HEK293T (cell line): ENCODE measurements at regions not wholly inside any gene's neighbourhood (a gene's known extent, or its start where the extent isn't known, plus 50 kb on each side); places are given as distances from the start of the nearest gene placed in this dataset.

Experiments
- CTCF ChIA-PET: fragments of 350-600 bp; formaldehyde crosslinking; extraction: SDS; loops from one replicate; lab custom pipeline; 2021; ENCODE audit warnings: antibody characterized with exemption, inconsistent platforms; lab: Yijun Ruan, JAX
- POLR2A ChIA-PET: fragments of 350-600 bp; formaldehyde crosslinking; extraction: SDS; loops from one replicate; lab custom pipeline; 2020; ENCODE audit warnings: antibody characterized with exemption, inconsistent platforms; lab: Yijun Ruan, JAX
- DNase-seq: peaks from one replicate; pipeline ENCODE4 v3.0.0; 2012; ENCODE audit warnings: mixed read lengths; ENCODE audit errors: extremely low spot score
- ARNT ChIP-seq: fragments of 450-650 bp; IDR thresholded peaks from 2 replicates; pipeline ENCODE4 v1.6.1; 2017; ENCODE audit warnings: mild to moderate bottlenecking
- BHLHE40 ChIP-seq: fragments of 450-650 bp; IDR thresholded peaks from 2 replicates; pipeline ENCODE4 v1.6.1; 2016; ENCODE audit warnings: mild to moderate bottlenecking, moderate library complexity, borderline replicate concordance
- CTBP1 ChIP-seq: fragments of 450-650 bp; IDR thresholded peaks from 2 replicates; pipeline ENCODE4 v1.6.1; 2016; ENCODE audit warnings: borderline replicate concordance
- ELF4 ChIP-seq: fragments of 450-650 bp; IDR thresholded peaks from 2 replicates; pipeline ENCODE4 v1.6.1; 2017; ENCODE audit warnings: antibody characterized with exemption
- FOXA1 ChIP-seq: fragments of 450-650 bp; IDR thresholded peaks from 2 replicates; pipeline ENCODE4 v1.6.1; 2016; ENCODE audit warnings: mild to moderate bottlenecking
- FOXK2 ChIP-seq: fragments of 450-650 bp; IDR thresholded peaks from 2 replicates; pipeline ENCODE4 v1.6.1; 2016; ENCODE audit warnings: mild to moderate bottlenecking
- FOXM1 ChIP-seq: fragments of 450-650 bp; IDR thresholded peaks from 2 replicates; pipeline ENCODE4 v1.6.1; 2017; ENCODE audit warnings: mild to moderate bottlenecking, borderline replicate concordance
- HDGF ChIP-seq: fragments of 450-650 bp; IDR thresholded peaks from 2 replicates; pipeline ENCODE4 v1.6.1; 2017; ENCODE audit warnings: antibody characterized with exemption, borderline replicate concordance
- L3MBTL2 ChIP-seq: fragments of 450-650 bp; conservative IDR thresholded peaks from 2 replicates; pipeline ENCODE4 v1.6.1; 2016; ENCODE audit warnings: mild to moderate bottlenecking
- LEF1 ChIP-seq: fragments of 450-650 bp; IDR thresholded peaks from 2 replicates; pipeline ENCODE4 v1.6.1; 2017; ENCODE audit warnings: mild to moderate bottlenecking, borderline replicate concordance
- NFRKB ChIP-seq: fragments of 450-650 bp; IDR thresholded peaks from 2 replicates; pipeline ENCODE4 v1.6.1; 2016; ENCODE audit warnings: mild to moderate bottlenecking, moderate library complexity
- PKNOX1 ChIP-seq: fragments of 450-650 bp; IDR thresholded peaks from 2 replicates; pipeline ENCODE4 v1.6.1; 2016
- SP1 ChIP-seq: fragments of 450-650 bp; IDR thresholded peaks from 2 replicates; pipeline ENCODE4 v1.6.1; 2017
- SUZ12 ChIP-seq: fragments of 450-650 bp; IDR thresholded peaks from 2 replicates; pipeline ENCODE4 v1.6.1; 2016; ENCODE audit warnings: mild to moderate bottlenecking
- TARDBP ChIP-seq: fragments of 450-650 bp; IDR thresholded peaks from 2 replicates; pipeline ENCODE4 v1.6.1; 2016
- ZNF384 ChIP-seq: fragments of 450-650 bp; IDR thresholded peaks from 2 replicates; pipeline ENCODE4 v1.6.1; 2016

- POLR2A ChIA-PET: no interaction called here
- no peak for DNase-seq
- TF ChIP-seq BHLHE40 (no peak), FOXM1 (no peak), HDGF (no peak), PKNOX1 (no peak), TARDBP (no peak), LEF1 (no peak), FOXK2 (no peak), NFRKB (no peak), SUZ12 (no peak), L3MBTL2 (no peak), FOXA1 (no peak), ARNT (no peak), SP1 (no peak), ZNF384 (no peak), ELF4 (no peak), CTBP1 (no peak)
- CTCF ChIA-PET: no interaction called here
Measured at GRCh38 chr13:58667096-58667495, 1035.6 kb downstream of the PCDH17 start.

GRCh38 chr13:58680115-58680514 lies 1048.6 kb downstream of the PCDH17 start:
- ChIA-PET POLR2A (no interaction called here), CTCF (no interaction called here)
- no peak for DNase-seq
- TF ChIP-seq ARNT: no peak
- no peak for TF ChIP-seq CTBP1
- no peak for TF ChIP-seq TARDBP
- no peak for TF ChIP-seq FOXM1
- TF ChIP-seq LEF1: no peak
- TF ChIP-seq ZNF384: no peak
- TF ChIP-seq FOXA1: no peak
- TF ChIP-seq NFRKB: no peak
- TF ChIP-seq PKNOX1: no peak
- TF ChIP-seq FOXK2: no peak
- no peak for TF ChIP-seq BHLHE40
- no peak for TF ChIP-seq ELF4
- TF ChIP-seq SP1: no peak
- no peak for TF ChIP-seq L3MBTL2
- no peak for TF ChIP-seq HDGF

- DNase-seq: no peak
- ChIA-PET POLR2A (no interaction called here), CTCF (no interaction called here)
- TF ChIP-seq NFRKB (no peak), PKNOX1 (no peak), SP1 (no peak)
Measured at GRCh38 chr13:58682616-58683015, 1051.1 kb downstream of the PCDH17 start.

- POLR2A ChIA-PET: no interaction called here
- TF ChIP-seq SUZ12: no peak
- TF ChIP-seq LEF1: no peak
- no peak for TF ChIP-seq ZNF384
- no peak for TF ChIP-seq HDGF
- TF ChIP-seq TARDBP: no peak
- TF ChIP-seq SP1: no peak
- TF ChIP-seq BHLHE40: no peak
- no peak for TF ChIP-seq FOXA1
- no peak for TF ChIP-seq ELF4
- TF ChIP-seq L3MBTL2: no peak
- no peak for TF ChIP-seq FOXK2
- TF ChIP-seq ARNT: no peak
- TF ChIP-seq CTBP1: no peak
- TF ChIP-seq PKNOX1: no peak
- no peak for TF ChIP-seq FOXM1
- TF ChIP-seq NFRKB: no peak
- DNase-seq: no peak
- CTCF ChIA-PET: no interaction called here
Measured at GRCh38 chr13:58687148-58687547, 1055.6 kb downstream of the PCDH17 start.

- POLR2A ChIA-PET: no interaction called here
- CTCF ChIA-PET: no interaction called here
- no peak for TF ChIP-seq ELF4
- no peak for TF ChIP-seq SP1
- TF ChIP-seq L3MBTL2: no peak
- TF ChIP-seq FOXK2: no peak
Measured at GRCh38 chr13:58698531-58698930, 1067.0 kb downstream of the PCDH17 start.

GRCh38 chr13:58704953-58705352 lies 1073.4 kb downstream of the PCDH17 start:
- TF ChIP-seq LEF1 (no peak), SP1 (no peak), SUZ12 (no peak), FOXA1 (no peak), BHLHE40 (no peak), FOXM1 (no peak), PKNOX1 (no peak), ZNF384 (no peak)
- DNase-seq: no peak
- POLR2A ChIA-PET: no interaction called here
- CTCF ChIA-PET: no interaction called here

More at GRCh38 chr13:58698531-58698930, 1067.0 kb downstream of the PCDH17 start:
- no peak for DNase-seq
